ENCODE measurements at regions not wholly inside any gene's neighbourhood (a gene's known extent, or its start where the extent isn't known, plus 50 kb on each side); places are given as distances from the start of the nearest gene placed in this dataset.

DNA sequence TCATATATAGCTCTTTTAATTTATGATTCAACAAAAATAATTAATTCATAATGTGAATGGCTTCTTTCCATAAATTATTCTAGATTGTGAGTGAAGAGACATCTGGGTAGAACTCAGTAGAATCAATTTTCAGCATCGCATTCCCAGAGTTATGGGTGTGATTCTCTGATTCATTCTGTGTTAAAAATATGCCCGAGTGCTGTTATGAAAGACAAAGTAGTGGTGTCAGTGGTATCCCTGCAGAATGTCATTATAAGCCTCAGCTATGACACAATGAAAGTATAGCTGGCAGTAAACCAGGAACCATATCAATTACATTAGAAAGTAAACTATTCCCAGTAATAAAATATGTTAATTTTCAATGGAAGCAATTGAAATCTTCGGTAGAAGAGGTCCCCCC is 480.5 kb upstream of the SLITRK1 start:
- no peak for DNase-seq (ENCODE audit: low spot score)
- TF ChIP-seq, protein P1, sequence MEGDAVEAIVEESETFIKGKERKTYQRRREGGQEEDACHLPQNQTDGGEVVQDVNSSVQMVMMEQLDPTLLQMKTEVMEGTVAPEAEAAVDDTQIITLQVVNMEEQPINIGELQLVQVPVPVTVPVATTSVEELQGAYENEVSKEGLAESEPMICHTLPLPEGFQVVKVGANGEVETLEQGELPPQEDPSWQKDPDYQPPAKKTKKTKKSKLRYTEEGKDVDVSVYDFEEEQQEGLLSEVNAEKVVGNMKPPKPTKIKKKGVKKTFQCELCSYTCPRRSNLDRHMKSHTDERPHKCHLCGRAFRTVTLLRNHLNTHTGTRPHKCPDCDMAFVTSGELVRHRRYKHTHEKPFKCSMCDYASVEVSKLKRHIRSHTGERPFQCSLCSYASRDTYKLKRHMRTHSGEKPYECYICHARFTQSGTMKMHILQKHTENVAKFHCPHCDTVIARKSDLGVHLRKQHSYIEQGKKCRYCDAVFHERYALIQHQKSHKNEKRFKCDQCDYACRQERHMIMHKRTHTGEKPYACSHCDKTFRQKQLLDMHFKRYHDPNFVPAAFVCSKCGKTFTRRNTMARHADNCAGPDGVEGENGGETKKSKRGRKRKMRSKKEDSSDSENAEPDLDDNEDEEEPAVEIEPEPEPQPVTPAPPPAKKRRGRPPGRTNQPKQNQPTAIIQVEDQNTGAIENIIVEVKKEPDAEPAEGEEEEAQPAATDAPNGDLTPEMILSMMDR (IDR thresholded peaks at IDR 0.05), result no peak
- no peak for ATAC-seq (ENCODE audit: insufficient number of reproducible peaks, low FRiP score, low read depth)

DNA sequence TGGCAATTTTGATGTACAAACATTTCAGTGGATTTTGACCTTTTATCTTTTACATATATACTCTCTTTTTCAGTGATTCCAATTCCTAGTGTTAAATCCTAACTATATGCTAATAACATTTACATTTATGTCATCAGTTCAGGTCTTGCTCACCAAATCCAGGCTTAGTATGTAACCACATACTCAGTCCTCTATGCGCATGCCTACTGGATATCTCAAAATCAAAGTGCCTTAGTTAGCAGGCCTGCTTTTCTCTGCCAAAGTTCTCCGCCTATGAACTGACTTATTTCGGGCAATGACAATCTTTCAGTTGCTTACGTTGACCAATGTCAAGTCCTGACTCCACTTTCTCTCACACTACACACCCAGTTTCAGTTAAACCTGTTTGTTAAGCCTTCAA is 478.5 kb upstream of the SLITRK1 start:
- TF ChIP-seq, protein P1 (IDR thresholded peaks at IDR 0.05), result no peak

More for the DNA sequence above, 480.5 kb upstream of the SLITRK1 start:
- Histone ChIP-seq H3K4me3 (no peak overlapping the region), H3K36me3 (no peaks in the 10 kb centered on the region), H3K27ac (no peak overlapping the region), H3K27me3 (replicated peaks; ENCODE audit: insufficient read depth) (no peaks in the 10 kb centered on the region), H3K9me3 (no peaks in the 10 kb centered on the region), H3K4me1 (ENCODE audit: control insufficient read depth in 1 of 2, low read depth in 2 of 2) (no peaks in the 10 kb centered on the region)

DNA sequence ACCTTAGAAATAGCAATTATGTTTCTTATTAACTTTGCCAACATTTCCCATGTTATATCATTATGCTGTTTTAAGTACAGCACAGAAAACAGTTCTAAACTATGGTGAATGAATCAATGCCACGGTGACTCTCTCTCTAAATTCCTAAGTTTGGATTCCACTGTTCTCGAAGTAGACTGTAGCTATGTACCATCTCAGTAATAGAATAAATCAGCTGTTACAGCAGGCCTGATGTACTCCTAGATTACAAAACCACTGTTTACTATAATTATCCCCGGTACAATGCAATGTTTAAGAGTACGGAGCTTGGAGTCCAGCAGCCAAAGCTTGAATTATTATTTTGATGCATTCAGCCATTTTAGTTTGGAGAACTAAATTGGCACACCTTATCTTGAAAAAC is 476.3 kb upstream of the SLITRK1 start:
- no peak overlapping the region for H3K4me3 ChIP-seq
- TF ChIP-seq, protein P1 (IDR thresholded peaks at IDR 0.05), result no peak
- H3K27me3 ChIP-seq (replicated peaks; ENCODE audit: insufficient read depth), result no peaks in the 10 kb centered on the region

More for the DNA sequence above, 478.5 kb upstream of the SLITRK1 start:
- Histone ChIP-seq H3K4me3 (no peak overlapping the region), H3K4me1 (ENCODE audit: control insufficient read depth in 1 of 2, low read depth in 2 of 2) (no peaks in the 10 kb centered on the region), H3K36me3 (no peaks in the 10 kb centered on the region), H3K27me3 (replicated peaks; ENCODE audit: insufficient read depth) (no peaks in the 10 kb centered on the region), H3K9me3 (no peaks in the 10 kb centered on the region), H3K27ac (no peak overlapping the region)
- ATAC-seq (ENCODE audit: insufficient number of reproducible peaks, low FRiP score, low read depth), result no peak
- no peak for DNase-seq (ENCODE audit: low spot score)

DNA sequence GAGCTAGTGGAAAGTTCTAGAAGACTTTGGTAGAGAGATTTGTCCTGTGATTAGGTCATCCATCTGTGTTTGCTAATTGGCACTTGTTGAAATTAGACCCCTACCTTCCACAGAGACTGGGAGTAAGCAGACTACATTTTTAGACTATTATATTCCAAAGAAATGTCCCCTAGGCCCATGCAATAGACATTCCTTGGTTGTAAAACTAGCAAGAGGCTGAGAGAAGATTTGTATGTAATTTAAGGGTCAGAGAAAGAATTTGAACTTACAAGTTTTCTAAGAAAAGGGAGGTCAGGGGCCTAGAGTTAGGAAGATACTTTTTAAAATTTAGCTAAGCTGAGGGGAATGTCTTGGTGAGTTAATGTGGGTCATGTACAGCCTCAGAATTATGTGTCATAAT is 470.7 kb upstream of the SLITRK1 start:
- Histone ChIP-seq H3K27ac (no peak overlapping the region), H3K27me3 (replicated peaks; ENCODE audit: insufficient read depth) (no peaks in the 10 kb centered on the region), H3K9me3 (peaks cover 4% of the 10 kb centered on the region), H3K36me3 (no peaks in the 10 kb centered on the region), H3K4me3 (no peak overlapping the region), H3K4me1 (ENCODE audit: control insufficient read depth in 1 of 2, low read depth in 2 of 2) (no peaks in the 10 kb centered on the region)
- no peak for ATAC-seq (ENCODE audit: insufficient number of reproducible peaks, low FRiP score, low read depth)
- no peak for DNase-seq (ENCODE audit: low spot score)
- TF ChIP-seq, protein P1 (IDR thresholded peaks at IDR 0.05), result no peak

More for the DNA sequence above, 476.3 kb upstream of the SLITRK1 start:
- Histone ChIP-seq H3K36me3 (no peaks in the 10 kb centered on the region), H3K27ac (no peak overlapping the region), H3K9me3 (no peaks in the 10 kb centered on the region), H3K4me1 (ENCODE audit: control insufficient read depth in 1 of 2, low read depth in 2 of 2) (no peaks in the 10 kb centered on the region)
- DNase-seq (ENCODE audit: low spot score) (no peak), ATAC-seq (ENCODE audit: insufficient number of reproducible peaks, low FRiP score, low read depth) (no peak)

DNA sequence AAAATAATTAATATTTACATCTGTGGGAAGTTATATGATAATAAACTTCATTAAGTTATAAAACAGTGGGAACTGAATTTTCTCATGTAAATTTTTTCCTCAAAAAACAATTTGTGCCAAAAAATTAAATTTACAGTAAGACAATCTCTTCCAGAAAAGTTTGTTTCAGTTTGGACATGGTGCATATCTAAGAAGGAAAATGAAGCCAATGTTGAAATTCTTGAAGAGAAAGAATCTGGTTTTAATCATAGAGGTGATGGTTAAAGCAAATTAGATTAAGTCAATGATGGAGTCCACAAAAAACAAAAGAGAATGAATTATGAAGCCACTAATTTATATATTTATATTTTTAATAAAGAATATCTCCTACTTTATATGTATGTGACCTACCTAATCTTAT is 457.2 kb upstream of the SLITRK1 start:
- DNase-seq (ENCODE audit: low spot score) (no peak), ATAC-seq (ENCODE audit: insufficient number of reproducible peaks, low FRiP score, low read depth) (no peak)
- TF ChIP-seq, protein P1 (IDR thresholded peaks at IDR 0.05), result no peak
- no peaks in the 10 kb centered on the region for H3K27me3 ChIP-seq (replicated peaks; ENCODE audit: insufficient read depth)
- no peak overlapping the region for H3K4me3 ChIP-seq
- no peaks in the 10 kb centered on the region for H3K4me1 ChIP-seq (ENCODE audit: control insufficient read depth in 1 of 2, low read depth in 2 of 2)
- H3K9me3 ChIP-seq, result no peaks in the 10 kb centered on the region
- H3K27ac ChIP-seq, result no peak overlapping the region
- no peaks in the 10 kb centered on the region for H3K36me3 ChIP-seq
